ENCODE measurements at regions not wholly inside any gene's neighbourhood (a gene's known extent, or its start where the extent isn't known, plus 50 kb on each side); places are given as distances from the start of the nearest gene placed in this dataset.

DNA sequence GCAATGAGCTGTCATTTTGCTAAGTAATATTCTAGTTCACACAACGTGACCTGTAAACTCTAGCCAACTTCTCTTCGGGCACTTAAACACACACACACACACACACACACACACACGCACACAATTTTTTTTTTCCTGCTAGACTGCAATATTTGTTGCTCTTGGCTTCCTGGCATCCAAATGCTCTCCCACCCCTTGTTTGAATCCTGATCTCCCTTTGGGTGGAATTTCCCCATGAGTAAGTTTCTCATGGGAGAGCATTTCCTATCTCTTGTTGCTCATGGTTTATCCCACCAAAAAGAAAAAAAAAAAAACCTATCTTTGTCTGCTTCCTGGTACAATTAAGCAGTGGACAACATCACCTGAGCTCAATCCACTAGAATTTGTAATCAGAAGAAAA is 54.7 kb upstream of the TSLP start:
- TF ChIP-seq CEBPB (IDR thresholded peaks at IDR 0.05): no peak
- no peak for TF ChIP-seq TEAD4 (IDR thresholded peaks at IDR 0.05)
- TF ChIP-seq, protein P1, sequence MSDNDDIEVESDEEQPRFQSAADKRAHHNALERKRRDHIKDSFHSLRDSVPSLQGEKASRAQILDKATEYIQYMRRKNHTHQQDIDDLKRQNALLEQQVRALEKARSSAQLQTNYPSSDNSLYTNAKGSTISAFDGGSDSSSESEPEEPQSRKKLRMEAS (IDR thresholded peaks at IDR 0.05): no peak
- no peak for TF ChIP-seq CREB1 (IDR thresholded peaks at IDR 0.05; ENCODE audit: low read depth)
- no peak for TF ChIP-seq TAF1 (IDR thresholded peaks at IDR 0.05; ENCODE audit: low read depth)
- TF ChIP-seq, protein P2, sequence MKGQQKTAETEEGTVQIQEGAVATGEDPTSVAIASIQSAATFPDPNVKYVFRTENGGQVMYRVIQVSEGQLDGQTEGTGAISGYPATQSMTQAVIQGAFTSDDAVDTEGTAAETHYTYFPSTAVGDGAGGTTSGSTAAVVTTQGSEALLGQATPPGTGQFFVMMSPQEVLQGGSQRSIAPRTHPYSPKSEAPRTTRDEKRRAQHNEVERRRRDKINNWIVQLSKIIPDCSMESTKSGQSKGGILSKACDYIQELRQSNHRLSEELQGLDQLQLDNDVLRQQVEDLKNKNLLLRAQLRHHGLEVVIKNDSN (IDR thresholded peaks at IDR 0.05): no peak
- TF ChIP-seq EGR1 (IDR thresholded peaks at IDR 0.05): no peak
- TF ChIP-seq REST (IDR thresholded peaks at IDR 0.05; ENCODE audit: low read depth): no peak
- TF ChIP-seq YY1 (IDR thresholded peaks at IDR 0.05; ENCODE audit: low read depth): no peak
- no peak for TF ChIP-seq FOXM1 (IDR thresholded peaks at IDR 0.05; ENCODE audit: borderline replicate concordance, low read depth)
- no peak for TF ChIP-seq EP300 (IDR thresholded peaks at IDR 0.05; ENCODE audit: borderline replicate concordance)
- TF ChIP-seq NFIC (IDR thresholded peaks at IDR 0.05): no peak
- no peak for TF ChIP-seq ZBTB7A (IDR thresholded peaks at IDR 0.05; ENCODE audit: low read depth)
- no peak for TF ChIP-seq RAD21 (IDR thresholded peaks at IDR 0.05; ENCODE audit: low read depth)
- TF ChIP-seq TCF12 (IDR thresholded peaks at IDR 0.05; ENCODE audit: low read depth): no peak

DNA sequence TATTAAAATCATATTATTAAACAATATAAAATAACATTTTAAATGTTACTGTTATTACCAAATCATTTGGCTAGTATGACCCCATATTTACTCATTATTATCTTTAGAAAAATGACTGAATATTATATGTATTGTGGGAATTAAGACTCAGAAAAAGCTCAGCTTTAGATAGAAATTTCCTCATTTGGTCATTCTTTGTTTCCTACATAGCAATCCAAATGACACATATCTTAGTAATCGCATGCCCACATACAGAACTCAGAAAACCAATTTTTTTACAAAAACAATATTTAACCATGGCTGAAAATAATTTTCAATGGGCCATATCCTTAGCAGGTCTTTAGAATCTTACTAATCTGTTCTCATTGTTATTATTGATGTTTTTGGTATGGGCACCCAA is 53.8 kb upstream of the TSLP start:
- TF ChIP-seq TEAD4 (IDR thresholded peaks at IDR 0.05): no peak
- no peak for TF ChIP-seq CREB1 (IDR thresholded peaks at IDR 0.05; ENCODE audit: low read depth)
- no peak for TF ChIP-seq TAF1 (IDR thresholded peaks at IDR 0.05; ENCODE audit: low read depth)
- no peak for TF ChIP-seq TCF12 (IDR thresholded peaks at IDR 0.05; ENCODE audit: low read depth)

Measured in Ishikawa (cell line).